GM18909 (cell line): ENCODE measurements at regions not wholly inside any gene's neighbourhood (a gene's known extent, or its start where the extent isn't known, plus 50 kb on each side); places are given as distances from the start of the nearest gene placed in this dataset.
A peak's percentile ranks its signal among the peaks of the same experiment; 100 is the strongest.

Experiments
- ATAC-seq: cut with Tn5 transposase; IDR thresholded peaks from one replicate; pipeline ENCODE4 v1.9.1; 2021; ENCODE audit warnings: mild to moderate bottlenecking; ENCODE audit not compliant: unreplicated experiment, poor library complexity

DNA sequence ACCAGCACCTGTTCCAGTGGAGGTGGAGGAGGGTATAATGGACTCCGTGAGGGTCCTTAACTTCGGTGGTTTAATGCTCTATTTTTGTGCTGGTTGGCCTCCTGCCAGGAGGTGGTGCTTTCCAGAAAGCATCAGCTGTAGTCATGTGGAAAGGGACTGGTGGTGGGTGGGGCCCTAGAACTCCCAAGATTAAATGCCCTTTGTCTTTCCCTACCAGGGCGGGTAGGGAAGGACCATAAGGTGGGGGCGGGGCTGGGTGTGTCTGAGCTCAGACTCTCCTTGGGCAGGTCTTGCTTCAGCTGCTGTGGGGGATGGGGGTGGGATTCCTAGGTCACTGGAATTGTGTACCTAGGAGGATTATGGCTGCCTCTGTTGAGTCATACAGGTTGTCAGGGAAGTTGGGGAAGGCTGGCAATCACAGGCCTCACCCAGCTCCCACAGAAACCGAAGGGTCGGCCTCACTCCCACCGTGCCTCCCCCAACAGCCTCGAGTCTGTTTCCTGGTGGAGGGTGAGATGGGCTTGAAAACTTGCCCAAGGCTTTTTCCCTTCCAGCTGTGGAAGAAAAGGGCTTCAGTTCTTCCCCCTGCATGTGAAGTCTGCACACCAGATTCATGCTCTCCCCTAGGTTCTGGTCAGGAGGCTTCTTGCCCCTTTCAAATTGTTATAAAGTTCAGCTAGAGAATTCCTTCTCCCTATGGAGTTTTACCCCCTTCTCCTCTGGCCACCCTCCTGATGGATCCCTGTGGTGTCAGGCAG, 60.3 kb upstream of the CLDN10 start:
- no peak for ATAC-seq

DNA sequence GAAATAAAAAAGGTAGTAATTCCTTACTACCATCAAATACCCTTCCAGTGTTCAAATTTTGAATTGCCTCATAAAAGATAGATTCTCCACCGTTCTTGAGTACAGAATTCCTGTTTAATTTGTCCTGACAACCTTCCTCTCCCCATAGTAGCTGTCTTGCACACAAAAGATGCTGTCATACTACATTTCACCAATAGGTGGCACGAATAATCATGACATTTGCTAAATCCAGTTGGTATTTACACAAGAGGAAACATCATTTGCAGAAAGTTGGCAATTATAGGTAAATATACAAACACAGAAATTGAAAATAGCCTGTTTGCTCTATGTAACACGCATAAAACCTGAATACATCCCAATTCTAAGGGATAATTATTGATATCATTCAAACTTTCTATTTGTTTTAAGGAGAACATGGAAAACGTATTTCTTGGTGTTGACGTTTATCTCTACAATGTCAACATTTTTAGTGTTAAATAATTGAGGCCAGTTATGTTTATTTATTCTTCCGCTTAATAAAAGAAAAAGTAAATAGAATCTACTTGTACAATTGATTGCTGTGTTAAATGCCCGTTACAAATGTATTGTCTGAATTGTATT, 58.3 kb upstream of the CLDN10 start:
- ATAC-seq, result peak; percentile 81

DNA sequence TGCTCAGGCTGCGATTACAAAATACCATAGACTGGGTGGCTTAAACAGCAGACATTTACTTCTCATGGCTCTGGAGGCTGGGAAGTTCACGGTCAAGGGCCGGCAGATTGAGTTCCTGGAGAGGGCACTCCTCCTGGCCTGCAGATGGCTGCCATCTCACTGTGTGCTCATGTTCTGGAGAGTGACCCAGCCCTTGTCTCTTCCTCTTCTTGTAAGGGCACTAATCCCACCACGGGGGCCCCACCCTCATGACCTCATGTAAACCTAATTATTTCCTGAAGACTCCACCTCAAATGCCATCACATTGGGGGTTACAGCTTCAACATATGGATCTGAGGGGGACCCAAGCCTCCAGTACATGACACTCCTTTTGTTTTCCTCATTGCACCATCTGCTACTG, 56.0 kb upstream of the CLDN10 start:
- ATAC-seq, result no peak

DNA sequence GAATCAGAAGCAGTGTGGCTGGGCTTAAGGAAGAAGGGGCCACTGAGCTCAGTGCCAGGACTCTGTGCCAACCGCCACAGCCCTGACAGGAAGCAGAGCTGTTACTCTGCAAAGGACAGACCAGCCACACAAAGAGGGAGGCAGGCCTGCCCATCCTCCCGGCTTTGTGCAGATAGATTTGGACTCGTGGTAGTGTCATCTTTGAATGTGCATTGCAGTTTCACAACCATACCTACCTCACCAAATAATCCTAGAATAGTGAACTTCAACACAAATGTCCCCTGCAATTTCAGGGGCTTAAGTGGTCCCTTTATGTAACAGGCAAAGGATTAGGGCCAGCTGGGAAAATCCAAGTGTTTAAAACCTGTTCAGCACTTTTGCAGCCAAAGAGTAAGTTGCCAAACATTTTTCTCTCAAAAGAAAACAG, 55.1 kb upstream of the CLDN10 start:
- ATAC-seq, result no peak

DNA sequence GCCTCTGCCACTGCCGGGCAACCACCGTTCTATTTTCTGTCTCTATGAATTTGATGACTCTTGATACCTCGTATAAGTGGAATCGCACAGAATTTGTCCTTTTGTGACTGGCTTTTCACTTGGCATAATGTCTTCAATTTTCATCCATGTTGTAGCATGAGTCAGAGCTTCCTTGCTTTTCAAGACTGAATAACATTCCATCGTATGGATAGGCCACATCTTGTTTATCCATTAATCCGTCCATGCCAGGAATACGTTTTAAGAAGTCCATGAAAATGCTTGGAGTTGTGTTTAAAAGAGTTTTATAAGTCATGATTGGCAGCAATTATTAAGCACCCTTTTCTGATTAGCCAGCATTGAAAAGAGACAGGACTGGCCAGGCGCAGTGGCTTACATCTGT, 53.6 kb upstream of the CLDN10 start:
- ATAC-seq, result no peak

DNA sequence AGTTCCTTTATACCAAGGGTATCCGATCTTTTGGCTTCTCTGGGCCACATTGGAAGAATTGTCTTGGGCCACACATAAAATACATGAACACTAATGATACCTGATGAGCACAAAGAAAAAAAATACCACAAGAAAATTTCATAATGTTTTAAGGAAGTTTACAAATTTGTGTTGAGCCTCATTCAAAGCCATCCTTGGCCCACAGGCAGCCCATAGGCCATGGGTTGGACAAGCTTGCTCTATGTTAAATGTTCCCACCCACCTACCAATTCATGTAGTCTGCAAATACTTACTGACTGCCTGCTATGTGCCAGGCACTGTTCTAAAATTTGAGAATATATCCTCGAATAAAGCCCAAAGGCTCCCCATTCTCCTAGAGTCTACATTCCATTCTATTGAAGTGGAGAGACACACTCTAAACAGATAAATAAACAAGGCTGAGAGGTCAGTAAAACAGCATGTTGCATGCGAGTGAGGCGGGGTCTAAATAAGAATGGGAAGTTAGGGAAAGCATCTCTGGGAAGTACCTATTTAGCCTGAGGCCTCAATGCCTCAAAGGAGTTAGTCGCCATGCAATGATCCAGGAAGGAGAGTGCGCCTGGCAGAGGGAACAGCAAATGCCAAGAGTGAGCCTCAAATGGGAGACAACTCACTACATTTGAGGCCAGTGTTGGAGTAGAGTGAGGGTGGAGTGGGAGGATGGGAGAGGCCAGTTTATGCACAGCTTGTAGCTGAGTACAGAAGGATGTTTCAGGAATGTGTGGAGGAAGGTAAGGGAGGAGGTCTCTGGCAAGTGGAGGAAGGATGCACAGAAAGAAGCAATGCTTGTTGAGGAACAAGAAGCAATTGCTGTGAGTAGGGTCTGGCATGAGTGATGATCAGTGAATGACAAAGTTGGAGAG, 52.5 kb upstream of the CLDN10 start:
- ATAC-seq, result no peak

DNA sequence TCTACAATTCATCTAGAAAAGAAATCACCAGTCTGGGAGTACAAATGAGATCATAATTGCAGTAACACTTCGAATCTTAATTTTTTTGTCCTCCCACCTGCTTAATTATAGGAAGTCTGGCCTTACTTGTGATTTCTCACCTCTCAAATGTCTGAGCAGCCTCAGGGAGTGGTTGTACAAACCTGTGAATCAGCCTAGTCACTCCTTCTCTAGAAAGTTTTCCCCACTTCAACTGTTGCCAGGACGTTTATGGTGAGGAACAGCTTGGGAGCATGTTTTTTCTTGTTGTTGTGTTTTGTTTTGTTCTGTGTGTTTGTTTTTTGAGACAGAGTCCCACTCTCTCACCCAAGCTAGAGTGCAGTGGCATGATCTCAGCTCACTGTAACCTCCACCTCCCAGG, 50.3 kb upstream of the CLDN10 start:
- ATAC-seq, result no peak
